Astrocyte of the cerebellum (primary cell): ENCODE measurements at regions not wholly inside any gene's neighbourhood (a gene's known extent, or its start where the extent isn't known, plus 50 kb on each side); places are given as distances from the start of the nearest gene placed in this dataset.
A peak's percentile ranks its signal among the peaks of the same experiment; 100 is the strongest.
"Not testable (repeated sequence)": the region's sequence is repeated elsewhere in the genome, so short reads cannot be mapped to it uniquely, and the experiment has no call there.

ENCODE experiments used
- DNase-seq: peaks from one replicate; pipeline ENCODE4 v3.0.0-alpha.2; 2011; ENCODE audit warnings: low read depth
- H3K4me3 ChIP-seq: 2 replicates; pipeline ENCODE4 v1.5.1; 2011; ENCODE audit warnings: mild to moderate bottlenecking, low read depth, low read length, moderate library complexity
- in situ Hi-C: cut with HindIII; loops from 2 replicates; pipeline ENCODE4 v1.10.0; 2017; ENCODE audit warnings: low sequenced_read_pairs
- TF ChIP-seq, protein P1 (sequence below): IDR thresholded peaks from 2 replicates; pipeline ENCODE4 v1.5.1; 2012; ENCODE audit warnings: low read length, low read depth, moderate library complexity, mild to moderate bottlenecking; ENCODE audit errors: missing control alignments

DNA sequence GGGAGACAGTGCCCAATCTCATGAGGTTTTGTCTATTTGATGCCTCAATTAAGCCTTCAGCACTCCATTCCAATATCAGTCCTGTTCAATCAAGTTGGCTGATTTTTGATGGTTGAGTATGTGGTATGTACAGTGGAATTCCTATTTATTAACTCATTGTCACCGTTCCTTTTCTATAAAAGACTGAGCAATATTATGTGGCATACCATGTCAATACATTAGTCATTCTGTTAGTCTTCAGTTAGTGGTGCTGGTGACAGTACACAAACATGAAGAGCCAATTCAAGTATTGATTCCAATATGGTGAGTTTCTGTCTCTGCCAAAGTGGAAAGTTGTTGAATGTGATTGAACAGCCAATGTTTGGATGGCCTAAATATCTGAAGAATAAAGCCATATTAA is 1343.9 kb downstream of the SUCLG1 start:
- H3K4me3 ChIP-seq, result no peak overlapping the region
- TF ChIP-seq, protein P1, sequence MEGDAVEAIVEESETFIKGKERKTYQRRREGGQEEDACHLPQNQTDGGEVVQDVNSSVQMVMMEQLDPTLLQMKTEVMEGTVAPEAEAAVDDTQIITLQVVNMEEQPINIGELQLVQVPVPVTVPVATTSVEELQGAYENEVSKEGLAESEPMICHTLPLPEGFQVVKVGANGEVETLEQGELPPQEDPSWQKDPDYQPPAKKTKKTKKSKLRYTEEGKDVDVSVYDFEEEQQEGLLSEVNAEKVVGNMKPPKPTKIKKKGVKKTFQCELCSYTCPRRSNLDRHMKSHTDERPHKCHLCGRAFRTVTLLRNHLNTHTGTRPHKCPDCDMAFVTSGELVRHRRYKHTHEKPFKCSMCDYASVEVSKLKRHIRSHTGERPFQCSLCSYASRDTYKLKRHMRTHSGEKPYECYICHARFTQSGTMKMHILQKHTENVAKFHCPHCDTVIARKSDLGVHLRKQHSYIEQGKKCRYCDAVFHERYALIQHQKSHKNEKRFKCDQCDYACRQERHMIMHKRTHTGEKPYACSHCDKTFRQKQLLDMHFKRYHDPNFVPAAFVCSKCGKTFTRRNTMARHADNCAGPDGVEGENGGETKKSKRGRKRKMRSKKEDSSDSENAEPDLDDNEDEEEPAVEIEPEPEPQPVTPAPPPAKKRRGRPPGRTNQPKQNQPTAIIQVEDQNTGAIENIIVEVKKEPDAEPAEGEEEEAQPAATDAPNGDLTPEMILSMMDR, result no peak
- in situ Hi-C loops, result no loop called here
- DNase-seq, result no peak

GRCh38 chr2:83113953-83114352 is 1345.1 kb downstream of the SUCLG1 start:
- no peak for DNase-seq
- TF ChIP-seq, protein P1, result no peak
- no peak overlapping the region for H3K4me3 ChIP-seq
- in situ Hi-C loops, result no loop called here

- no peak overlapping the region for H3K4me3 ChIP-seq
- no peak for DNase-seq
- in situ Hi-C loops, result no loop called here
- TF ChIP-seq, protein P1, result no peak
These were observed 1346.2 kb downstream of the SUCLG1 start for GRCh38 chr2:83112858-83113257.

GRCh38 chr2:83109284-83109683 is 1349.8 kb downstream of the SUCLG1 start:
- DNase-seq, result no peak
- TF ChIP-seq, protein P1, result no peak
- H3K4me3 ChIP-seq, result no peak overlapping the region
- in situ Hi-C loops, result no loop called here

- in situ Hi-C loops, result no loop called here
- DNase-seq, result no peak
- TF ChIP-seq, protein P1, result no peak
These were observed 1352.2 kb downstream of the SUCLG1 start for GRCh38 chr2:83106853-83107252.

DNA sequence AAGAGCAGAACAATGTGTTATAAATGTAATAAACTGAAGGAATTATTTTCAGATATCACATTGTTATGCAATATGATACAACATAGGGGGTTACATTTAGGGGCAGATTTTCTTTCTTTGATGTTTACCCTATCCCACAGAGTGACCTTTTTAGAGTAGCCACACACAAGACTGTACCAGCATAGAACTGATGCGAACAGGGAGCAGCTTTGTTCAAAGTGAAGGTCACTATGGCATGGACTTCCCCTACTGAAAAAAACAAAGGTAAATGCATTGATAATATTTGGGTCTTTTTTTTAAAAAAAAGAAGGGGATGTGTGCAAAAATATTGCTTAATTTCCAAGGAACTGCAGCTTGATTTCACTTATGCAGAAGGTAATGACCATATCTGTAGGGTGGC is 1354.9 kb downstream of the SUCLG1 start:
- H3K4me3 ChIP-seq, result no peak overlapping the region
- DNase-seq, result no peak
- TF ChIP-seq, protein P1, result no peak
- in situ Hi-C loops, result no loop called here

More at GRCh38 chr2:83106853-83107252, 1352.2 kb downstream of the SUCLG1 start:
- H3K4me3 ChIP-seq, result no peak overlapping the region

- TF ChIP-seq, protein P1, result no peak
- DNase-seq, result peak; percentile 60
- no peak overlapping the region for H3K4me3 ChIP-seq
- in situ Hi-C loops, result no loop called here
These were observed 1355.5 kb downstream of the SUCLG1 start for GRCh38 chr2:83103613-83104012.

DNA sequence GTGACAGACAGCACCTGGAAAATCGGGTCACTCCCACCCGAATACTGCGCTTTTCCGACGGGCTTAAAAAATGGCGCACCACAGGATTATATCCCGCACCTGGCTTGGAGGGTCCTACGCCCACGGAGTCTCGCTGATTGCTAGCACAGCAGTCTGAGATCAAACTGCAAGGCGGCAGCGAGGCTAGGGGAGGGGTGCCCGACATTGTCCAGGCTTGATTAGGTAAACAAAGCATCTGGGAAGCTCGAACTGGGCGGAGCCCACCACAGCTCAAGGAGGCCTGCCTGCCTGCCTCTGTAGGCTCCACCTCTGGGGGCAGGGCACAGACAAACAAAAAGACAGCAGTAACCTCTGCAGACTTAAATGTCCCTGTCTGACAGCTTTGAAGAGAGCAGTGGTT is 1370.0 kb downstream of the SUCLG1 start:
- DNase-seq, in situ Hi-C loops, H3K4me3 ChIP-seq: not testable (repeated sequence)
